NCI-H748 (cell line): ENCODE measurements at regions not wholly inside any gene's neighbourhood (a gene's known extent, or its start where the extent isn't known, plus 50 kb on each side); places are given as distances from the start of the nearest gene placed in this dataset.

Experiments
- DNase-seq: peaks from one replicate; lab custom pipeline; 2025; ENCODE audit not compliant: unreplicated experiment; lab: John Stamatoyannopoulos, UW

DNA sequence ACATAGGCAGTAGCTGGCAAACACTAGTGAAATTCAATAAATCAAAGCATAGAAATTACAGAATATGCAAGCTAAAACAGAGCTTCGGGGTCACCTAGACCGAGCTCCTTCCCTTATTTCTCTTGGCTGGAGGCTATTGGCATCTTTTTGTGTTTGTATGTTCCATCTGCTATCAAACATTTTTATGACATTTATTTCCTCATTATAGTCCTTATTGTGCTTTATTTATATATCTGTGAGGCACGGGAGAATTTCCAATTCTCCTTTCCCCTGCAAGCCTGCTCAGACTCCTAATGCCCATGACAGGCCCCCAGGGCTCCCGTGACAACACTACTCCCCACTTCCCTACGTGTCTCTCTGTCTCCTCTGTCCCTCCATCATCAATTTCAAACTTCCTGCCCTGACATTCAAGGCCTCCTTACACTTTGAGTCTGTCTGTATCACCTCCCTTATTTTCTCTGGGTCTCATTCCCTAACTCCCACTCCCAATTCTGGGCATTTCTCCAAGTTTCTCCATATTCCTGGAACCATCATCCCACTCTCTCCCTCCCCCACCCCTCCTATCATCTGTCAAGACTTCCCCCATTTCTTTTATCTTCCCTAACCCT, 316.9 kb downstream of the OSR1 start:
- DNase-seq = no peak

GRCh38 chr2:19038071-19039015, 320.1 kb downstream of the OSR1 start:
- no peak for DNase-seq

- DNase-seq = no peak
These were observed 322.3 kb downstream of the OSR1 start for GRCh38 chr2:19036091-19036490.

GRCh38 chr2:19035238-19035637, 323.2 kb downstream of the OSR1 start:
- no peak for DNase-seq

- no peak for DNase-seq
These were observed 325.2 kb downstream of the OSR1 start for GRCh38 chr2:19033240-19033639.

GRCh38 chr2:19031642-19032041, 326.8 kb downstream of the OSR1 start:
- DNase-seq = no peak

DNA sequence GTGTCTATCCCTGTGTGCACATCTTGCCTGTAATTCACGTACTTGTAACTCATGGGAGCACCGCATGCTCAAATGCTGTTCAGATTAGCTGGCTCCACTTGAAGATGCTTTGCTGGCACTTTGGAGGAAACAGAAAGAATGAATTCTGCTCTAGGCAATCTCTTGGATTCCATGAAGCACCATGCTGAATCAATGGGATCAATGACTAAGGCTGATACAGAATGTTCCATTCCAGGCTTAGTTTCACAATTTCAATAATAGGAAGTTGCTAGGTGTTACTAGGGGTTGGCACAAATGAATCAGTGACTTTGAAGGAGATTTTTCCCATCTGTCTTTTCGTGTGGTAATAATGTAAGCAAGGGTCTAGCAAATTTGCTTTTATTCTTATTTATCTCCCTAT, 328.8 kb downstream of the OSR1 start:
- no peak for DNase-seq

GRCh38 chr2:19028587-19029375, 329.6 kb downstream of the OSR1 start:
- no peak for DNase-seq

DNA sequence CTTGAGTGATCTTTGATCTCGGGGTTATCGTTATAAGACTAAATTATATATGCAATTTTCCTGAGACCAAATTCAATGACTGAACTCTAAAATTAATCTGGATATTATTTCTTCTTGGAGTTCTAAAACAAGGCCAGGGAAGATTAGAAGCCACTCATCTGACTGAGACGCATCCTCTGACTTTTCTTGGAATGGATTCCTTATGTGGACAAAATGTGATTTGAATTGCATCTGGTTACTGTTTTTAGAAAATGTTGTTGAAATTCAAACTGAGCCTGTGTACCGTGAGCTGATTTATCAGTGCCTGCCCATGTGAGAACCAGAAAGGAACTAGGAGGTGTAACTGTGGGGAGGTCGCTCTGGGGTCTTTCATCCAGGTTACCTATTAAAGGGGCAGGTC, 330.8 kb downstream of the OSR1 start:
- no peak for DNase-seq

- no peak for DNase-seq
These were observed 332.2 kb downstream of the OSR1 start for GRCh38 chr2:19026261-19026660.

DNA sequence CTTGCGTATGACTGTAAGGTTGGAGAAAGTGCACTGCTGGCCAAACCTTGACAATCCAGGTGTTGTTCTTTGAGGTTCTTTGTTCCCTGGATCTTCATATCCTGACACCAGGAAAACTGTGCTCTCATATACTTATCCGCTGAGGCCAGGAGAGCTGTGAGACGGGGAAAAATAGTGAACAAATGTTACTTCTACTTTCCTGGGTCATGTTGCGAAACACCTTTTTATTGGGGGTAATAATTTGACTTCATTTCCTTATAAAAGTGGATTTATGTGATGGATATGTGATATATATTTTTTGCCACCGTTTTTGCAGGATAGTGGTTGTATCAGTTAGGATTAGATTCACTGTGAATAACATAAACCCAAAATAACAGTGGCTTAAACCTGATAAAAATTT, 336.1 kb downstream of the OSR1 start:
- DNase-seq = no peak

GRCh38 chr2:19021721-19022120, 336.7 kb downstream of the OSR1 start:
- no peak for DNase-seq

DNA sequence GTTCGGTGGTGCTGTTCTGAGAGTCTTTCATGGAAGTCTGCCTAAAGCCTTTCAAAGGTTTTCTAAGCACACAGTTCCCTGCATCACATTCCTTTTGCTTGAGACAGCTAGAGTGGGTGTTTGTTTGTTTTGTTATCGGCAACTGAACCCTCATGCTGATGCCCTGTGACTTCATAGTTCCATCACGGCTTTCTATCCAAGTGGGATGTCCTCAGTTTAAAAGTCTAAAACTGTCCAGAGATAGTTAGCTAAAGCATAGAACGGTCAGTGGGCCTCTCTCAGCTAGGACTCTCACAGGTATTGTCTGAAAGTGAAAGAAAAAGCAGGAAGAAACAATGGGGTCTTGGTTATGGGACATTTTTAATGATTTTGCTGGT, 337.3 kb downstream of the OSR1 start:
- DNase-seq = no peak

- no peak for DNase-seq
These were observed 338.0 kb downstream of the OSR1 start for GRCh38 chr2:19020144-19021099.

- DNase-seq = no peak
These were observed 348.9 kb downstream of the OSR1 start for GRCh38 chr2:19009510-19009909.

DNA sequence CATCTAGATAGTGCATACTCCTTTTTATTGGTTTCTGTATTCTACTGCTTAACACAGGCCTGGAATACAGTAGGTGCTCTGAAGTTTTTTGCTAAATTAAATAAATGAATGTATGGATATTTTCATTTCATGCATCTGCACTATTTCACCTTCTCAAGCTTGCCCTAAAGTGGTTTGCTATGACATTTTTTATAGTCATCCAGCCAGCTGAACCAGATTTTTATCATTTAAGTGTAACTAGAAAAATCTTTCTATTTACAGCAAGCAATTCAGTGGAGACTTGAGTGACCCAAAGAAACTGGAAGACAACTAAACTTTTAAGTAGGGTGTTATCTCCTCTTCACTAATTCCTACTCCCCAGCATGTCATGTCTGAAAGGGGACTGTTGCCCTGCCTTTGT, 354.9 kb downstream of the OSR1 start:
- DNase-seq = no peak

DNA sequence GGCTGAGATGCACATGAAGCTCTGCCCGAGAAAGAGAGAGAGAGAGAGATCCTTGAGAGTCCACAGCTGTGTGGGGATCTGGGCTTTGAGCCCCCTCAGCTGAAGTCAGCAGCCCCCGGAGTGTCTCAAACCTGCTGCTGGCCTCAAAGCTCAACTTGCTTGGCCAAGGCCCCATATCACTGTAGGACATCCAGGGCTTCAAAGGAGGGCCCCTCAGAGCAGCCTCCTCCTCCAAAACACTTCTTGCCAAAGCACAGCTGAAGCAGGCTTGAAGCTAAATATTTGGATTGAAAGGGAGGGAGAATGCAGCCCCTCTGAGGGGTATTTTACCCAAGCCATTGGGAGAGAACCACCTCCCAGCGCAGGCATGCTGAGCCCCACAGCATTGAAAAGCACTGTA, 357.6 kb downstream of the OSR1 start:
- DNase-seq = no peak

GRCh38 chr2:18999198-18999597, 359.2 kb downstream of the OSR1 start:
- no peak for DNase-seq

- DNase-seq = no peak
These were observed 359.9 kb downstream of the OSR1 start for GRCh38 chr2:18998491-18998890.

GRCh38 chr2:18993756-18994338, 364.6 kb downstream of the OSR1 start:
- DNase-seq = no peak
